ENCODE measurements at regions not wholly inside any gene's neighbourhood (a gene's known extent, or its start where the extent isn't known, plus 50 kb on each side); places are given as distances from the start of the nearest gene placed in this dataset.

- DNase-seq: no peak
These were observed 358.7 kb upstream of the TNP1 start for GRCh38 chr2:217218269-217219163.

DNA sequence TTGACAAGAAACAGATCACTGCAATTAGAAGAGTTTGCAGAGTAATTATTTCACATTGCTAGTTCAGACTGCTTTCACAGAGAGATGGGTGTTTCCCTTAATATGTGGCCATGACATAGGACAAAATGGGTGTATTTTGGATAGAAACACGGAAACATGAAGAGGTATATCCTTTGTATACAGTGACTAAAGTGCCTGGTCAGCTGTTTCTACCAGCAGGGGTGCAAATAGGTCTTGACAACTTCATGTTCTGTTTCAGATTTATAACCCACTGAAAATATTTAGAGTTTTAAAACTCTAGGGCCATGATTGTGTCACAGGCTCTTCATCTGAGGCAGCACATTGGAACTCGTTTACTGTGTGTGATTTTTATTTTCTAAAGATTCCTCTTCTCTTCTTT, 357.1 kb upstream of the TNP1 start:
- no peak for DNase-seq

DNA sequence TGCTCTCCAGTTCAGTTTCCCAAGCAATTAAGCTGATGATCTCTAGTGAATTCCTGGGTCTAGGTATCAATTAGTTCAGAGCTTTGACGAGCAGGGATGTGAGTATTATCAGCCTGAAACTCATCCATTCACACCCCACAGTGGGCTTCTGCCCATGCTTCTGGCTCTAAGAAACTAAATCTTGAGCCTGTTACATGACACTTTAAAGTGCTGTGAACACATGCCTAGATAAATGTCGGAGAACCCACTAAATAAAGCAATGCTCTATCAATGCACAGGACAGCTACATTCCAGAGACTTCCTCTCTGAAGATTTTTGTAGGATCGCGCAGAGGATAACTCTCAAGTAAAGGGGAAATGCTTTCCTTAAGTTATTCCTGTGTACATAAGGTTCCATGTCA, 356.5 kb upstream of the TNP1 start:
- no peak for DNase-seq

- no peak for DNase-seq
These were observed 356.0 kb upstream of the TNP1 start for GRCh38 chr2:217215877-217216276.

DNA sequence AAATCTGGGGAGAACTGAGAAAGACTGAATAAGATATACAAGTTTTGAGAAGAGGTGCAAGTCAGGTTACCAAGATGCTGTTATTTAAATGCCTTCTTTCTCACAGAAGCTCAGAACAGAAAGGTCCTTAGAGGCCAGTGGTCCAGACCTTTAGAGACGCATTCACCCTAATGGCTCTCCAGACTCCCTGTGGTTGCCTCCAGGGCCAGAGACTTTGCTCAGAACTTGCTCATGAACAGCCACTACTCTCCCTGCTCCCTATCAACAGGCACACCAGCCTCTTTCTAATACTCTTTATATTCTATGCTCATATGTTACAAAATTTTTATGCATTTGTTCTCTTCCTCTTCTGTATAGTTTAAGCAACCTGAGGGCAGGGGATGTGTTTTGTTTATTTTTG, 349.0 kb upstream of the TNP1 start:
- no peak for DNase-seq

GRCh38 chr2:217207699-217208010, 347.8 kb upstream of the TNP1 start:
- DNase-seq: no peak

DNA sequence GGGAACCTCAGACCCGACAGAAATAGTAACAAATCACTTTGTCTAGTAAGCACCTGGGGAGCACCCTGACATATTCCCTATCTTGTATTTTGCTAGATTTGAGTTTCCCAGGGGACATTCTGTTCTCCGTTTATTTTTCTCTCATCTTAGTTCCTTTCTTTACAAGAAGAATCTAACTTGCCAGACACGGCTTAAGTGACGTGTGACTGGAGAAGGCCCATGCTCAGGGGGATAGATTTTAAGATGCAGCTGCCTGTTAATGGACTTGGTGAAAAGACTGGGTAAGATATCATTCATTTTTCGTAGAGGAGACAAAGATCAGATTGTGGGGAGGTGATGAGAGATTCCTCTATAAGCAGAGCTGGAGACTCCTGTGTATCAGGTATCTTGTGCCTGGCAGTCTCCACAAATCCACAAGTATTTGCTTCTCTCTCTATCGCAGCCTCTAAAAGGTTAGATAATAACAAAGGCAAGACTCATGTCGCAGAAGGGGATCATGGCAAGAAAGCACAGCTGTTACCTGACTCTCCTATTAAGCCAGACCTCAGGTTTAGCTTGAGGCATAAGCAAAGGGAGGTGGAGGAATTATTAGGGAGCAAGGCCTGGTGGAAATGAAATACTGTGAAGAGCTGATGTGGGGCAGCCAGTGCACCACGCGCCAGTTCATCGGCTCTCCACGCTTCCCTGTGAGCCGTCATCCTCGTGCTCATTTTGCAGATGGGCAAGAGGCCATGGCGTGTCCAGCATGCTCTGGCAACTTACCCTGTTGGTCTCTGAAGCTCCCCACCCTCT, 347.2 kb upstream of the TNP1 start:
- DNase-seq: no peak

DNA sequence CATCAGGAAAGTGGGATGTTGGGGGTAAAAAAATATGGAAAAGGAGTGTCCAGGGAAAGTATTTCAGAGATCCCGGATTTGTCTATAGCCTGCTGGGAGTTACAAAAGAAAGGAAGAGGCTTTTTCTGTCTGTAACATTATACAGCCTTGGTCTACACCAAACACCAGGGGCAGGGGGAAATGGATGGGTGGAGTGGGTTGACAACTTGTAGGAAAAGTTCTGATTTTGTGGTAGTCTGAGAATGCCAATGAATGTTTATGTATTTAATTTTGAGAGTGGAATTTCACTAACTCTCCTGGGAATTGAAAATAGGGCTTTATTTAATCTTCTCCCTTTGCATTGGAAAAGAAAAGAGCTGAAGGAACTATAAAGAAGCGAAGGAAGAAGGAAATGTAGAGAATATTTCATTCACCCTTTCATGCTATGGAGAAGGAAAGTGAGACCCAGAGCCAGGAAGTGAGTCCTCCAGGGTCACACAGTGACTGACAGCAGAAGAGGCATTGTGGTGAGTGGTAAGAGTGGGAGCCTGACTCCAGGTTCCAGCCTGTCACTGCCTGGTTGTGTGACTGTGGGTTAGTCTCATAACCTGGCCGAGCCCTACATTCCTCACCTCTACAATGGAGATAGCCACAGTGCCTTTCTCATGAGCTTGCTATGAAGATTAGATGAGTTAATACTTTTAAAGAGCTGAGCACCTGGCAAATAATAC, 346.3 kb upstream of the TNP1 start:
- DNase-seq: no peak

- no peak for DNase-seq
These were observed 344.5 kb upstream of the TNP1 start for GRCh38 chr2:217204358-217204757.

DNA sequence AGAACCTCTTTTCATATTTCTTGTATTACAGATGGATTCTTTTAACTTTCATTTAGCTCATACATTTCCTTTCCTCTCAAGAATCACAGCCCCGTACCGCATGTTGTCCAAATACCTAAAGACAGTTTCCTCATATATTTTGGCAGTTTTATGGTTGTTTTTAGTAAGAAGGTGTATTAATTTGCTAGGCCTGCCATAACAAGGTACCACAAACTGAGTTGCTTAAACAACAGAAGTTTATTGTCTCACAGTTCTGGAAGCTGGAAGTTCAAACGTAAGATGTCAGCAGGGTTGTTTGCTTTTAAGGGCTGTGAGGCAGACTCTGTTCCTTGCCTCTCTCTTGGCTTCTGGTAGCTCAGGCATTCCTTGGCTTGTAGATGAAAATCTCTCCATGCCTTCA, 343.2 kb upstream of the TNP1 start:
- DNase-seq: no peak

- peak; percentile 33 for DNase-seq
These were observed 339.4 kb upstream of the TNP1 start for GRCh38 chr2:217199255-217199630.

GRCh38 chr2:217195658-217196446, 336.0 kb upstream of the TNP1 start:
- no peak for DNase-seq

DNA sequence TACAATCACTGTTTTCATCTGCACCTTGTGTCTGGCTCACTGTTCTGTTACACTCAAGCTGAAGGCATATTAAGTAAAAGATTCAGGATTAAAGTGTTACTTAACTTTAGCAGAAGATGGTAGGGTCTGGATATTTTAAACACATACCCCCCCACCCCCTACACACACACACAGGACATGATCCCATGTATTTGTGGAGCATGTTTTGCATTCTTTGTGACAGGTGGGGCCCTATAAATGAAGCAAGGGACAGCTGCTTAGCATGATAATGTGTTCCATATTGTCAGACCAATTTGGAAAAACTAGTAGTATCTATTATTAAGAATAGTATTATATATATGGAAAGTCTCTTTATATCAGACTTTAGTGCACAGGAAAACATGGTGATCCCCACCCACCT, 335.2 kb upstream of the TNP1 start:
- no peak for DNase-seq

DNA sequence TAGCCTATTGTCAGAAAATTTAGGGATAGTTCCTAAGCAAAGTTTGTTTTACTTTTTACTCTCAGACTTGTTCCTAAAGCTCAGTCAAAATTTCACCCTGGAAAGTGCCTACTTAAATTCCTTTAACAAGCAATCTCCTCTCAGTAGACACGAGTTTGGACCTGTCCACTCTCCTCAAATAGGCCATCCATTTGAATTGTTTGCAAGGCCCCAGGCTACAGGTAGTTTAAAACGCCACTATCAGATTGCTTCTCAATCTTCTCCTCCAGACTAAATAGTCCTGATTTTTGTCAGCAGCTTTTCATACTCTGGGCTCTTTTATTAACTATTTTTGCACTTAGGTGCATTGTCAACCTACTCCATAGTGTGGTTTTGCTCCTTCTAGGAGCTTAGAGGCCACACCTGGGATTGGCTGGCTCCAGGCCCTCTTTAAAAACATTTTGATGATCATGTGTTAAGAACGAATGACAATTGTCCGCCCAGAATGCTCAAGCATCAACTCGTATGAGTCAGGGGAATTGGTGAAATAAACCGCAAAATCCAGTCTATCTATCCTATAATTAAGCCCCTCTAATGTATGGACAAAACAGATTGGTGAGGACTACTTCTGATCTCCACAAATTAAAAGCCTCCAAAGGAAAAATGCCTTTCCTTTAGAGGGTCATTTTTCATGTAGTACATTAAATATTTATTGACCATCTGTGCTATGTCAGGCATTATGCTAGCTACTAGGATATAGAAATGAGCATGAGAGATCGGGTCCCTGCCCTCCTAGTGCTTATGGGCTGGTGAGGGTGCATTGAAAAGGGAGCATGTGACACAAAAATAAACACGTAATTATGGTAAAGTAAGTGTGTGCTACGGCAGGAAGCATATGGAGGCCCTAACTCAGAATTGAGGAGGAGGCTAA, 333.8 kb upstream of the TNP1 start:
- DNase-seq: peak; percentile 66

DNA sequence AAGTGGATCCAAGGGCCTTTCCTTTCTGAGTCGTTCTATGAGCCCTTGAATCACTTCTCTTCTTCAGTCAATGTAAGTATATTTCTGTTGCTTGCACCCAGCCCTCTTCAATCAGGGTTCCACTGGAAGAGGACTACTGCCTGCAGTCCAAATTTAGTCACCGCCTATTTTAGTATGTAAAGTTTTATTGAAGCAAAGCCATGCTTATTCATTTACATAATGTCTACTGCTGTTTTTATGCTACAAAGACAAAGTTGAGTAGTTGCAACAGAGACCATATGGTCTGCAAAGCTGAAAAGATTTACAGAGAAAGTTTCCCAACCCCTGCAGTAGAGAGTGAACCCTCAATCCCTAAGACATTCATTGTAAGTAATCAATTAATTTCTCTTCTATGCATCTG, 332.5 kb upstream of the TNP1 start:
- no peak for DNase-seq

- DNase-seq: no peak
These were observed 329.9 kb upstream of the TNP1 start for GRCh38 chr2:217189747-217190146.

DNA sequence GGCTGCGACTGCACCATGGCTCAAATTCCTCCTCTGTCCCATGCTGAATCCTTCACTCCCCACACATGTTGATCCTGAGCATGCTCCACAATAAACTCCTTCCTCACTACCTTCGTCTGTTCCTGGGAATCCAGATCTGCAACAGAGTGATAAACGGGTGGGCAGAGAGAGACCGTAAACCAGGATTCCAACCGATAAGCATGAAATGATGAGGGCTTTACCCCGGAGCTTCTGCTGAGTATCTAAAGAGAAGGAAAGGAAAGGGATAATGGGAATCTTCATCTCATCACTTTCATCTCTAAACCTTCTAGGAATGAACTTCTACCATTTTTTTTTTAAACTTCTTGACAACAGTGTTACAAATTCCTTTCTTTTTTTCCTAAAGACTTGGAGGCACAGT, 329.3 kb upstream of the TNP1 start:
- no peak for DNase-seq

GRCh38 chr2:217186668-217187159, 326.9 kb upstream of the TNP1 start:
- no peak for DNase-seq

GRCh38 chr2:217186152-217186551, 326.3 kb upstream of the TNP1 start:
- DNase-seq: no peak

DNA sequence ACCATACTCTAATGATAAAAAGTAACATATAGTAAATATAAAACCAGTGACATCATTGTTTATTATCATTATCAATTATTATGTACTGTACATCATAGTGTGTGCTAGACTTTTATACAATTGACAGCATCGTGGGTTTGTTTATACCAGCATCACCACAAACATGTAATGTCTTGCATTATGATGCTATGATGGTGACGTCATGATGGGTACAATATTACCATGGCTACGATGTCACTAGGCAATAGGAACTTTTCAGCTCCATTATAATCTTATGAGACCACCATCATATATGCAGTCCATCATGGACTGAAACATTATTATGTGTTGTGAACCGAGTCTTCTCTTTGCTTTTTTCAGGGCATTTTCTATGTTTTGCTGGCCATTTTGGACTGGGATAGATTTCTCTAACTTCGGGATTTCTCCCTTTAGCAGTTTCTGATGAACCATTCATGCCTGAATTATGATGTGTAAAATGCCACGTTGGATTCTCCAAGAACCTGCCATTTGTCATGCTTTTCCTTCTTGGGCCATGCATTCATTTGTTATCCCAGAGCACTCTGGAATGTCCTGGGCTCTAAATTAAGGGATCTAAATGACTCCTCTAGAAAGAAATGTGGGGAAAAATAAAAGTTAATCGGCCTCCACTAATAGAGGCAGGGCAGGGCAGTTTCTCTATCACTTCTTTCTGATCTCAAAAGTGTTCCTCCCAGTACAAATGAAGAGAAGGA, 325.6 kb upstream of the TNP1 start:
- DNase-seq: no peak

GRCh38 chr2:217184242-217184641, 324.4 kb upstream of the TNP1 start:
- no peak for DNase-seq
